ENCODE measurements at regions not wholly inside any gene's neighbourhood (a gene's known extent, or its start where the extent isn't known, plus 50 kb on each side); places are given as distances from the start of the nearest gene placed in this dataset.

- Histone ChIP-seq H3K9me3 (peaks cover 18% of the 10 kb centered on the region; the same call in 1 of the 2 replicates), H3K27ac (ENCODE audit: low read depth in 2 of 2, low read length in 1 of 2) (no peak overlapping the region), H3K4me3 (ENCODE audit: low read depth in 2 of 2, low read length in 1 of 2) (no peak overlapping the region), H3K4me2 (no peak overlapping the region), H3F3A (replicated peaks; ENCODE audit: insufficient read depth) (no peaks in the 10 kb centered on the region), H3K9me2 (no peaks in the 10 kb centered on the region), H4K20me1 (ENCODE audit: insufficient read depth) (no peaks in the 10 kb centered on the region), H2AFZ (ENCODE audit: low read depth) (no peak overlapping the region), H3K36me3 (replicated peaks in 1 of 2; ENCODE audit: control insufficient read depth in 1 of 2, insufficient read depth in 2 of 2, low read length in 1 of 2) (no peaks in the 10 kb centered on the region), H3K27me3 (ENCODE audit: insufficient read depth) (no peaks in the 10 kb centered on the region), H3K79me2 (ENCODE audit: insufficient read depth) (no peaks in the 10 kb centered on the region), H3K9ac (no peak overlapping the region), H3K4me1 (ENCODE audit: control insufficient read depth in 1 of 2, insufficient read depth in 2 of 2, low read depth in 1 of 2, low read length in 1 of 2) (no peaks in the 10 kb centered on the region)
- no peak for TF ChIP-seq MEF2A (IDR thresholded peaks at IDR 0.05; ENCODE audit: borderline replicate concordance, low read depth)
- no peak for TF ChIP-seq RFX5 (IDR thresholded peaks at IDR 0.05; ENCODE audit: low read length)
- TF ChIP-seq MXI1 (IDR thresholded peaks at IDR 0.05; ENCODE audit: low read depth, low read length) = no peak
- TF ChIP-seq FOSL2 (IDR thresholded peaks at IDR 0.05; ENCODE audit: borderline replicate concordance, low read depth) = no peak
- TF ChIP-seq FOXJ3 (CRISPR knock-in tag; IDR thresholded peaks at IDR 0.05) = no peak
- TF ChIP-seq FOXM1 (IDR thresholded peaks at IDR 0.05; ENCODE audit: low read depth) = no peak
- 2% methylated on average over 1 of the region's 1 CpG for WGBS (ENCODE audit: low lambda C conversion rate)
- no peak for DNase-seq
- CTCF ChIA-PET = interaction anchor here (0.7 kb wide), 1 partner anchor 31 kb away, joined by 3 read pairs; no protein-coding TSS in a partner anchor
- POLR2A ChIA-PET = no interaction called here
These were observed 67.8 kb upstream of the ODC1 start for GRCh38 chr2:10515887-10516286.

GRCh38 chr2:10514743-10515142, 66.6 kb upstream of the ODC1 start:
- no peaks in the 10 kb centered on the region for H3K4me1 ChIP-seq (ENCODE audit: control insufficient read depth in 1 of 2, insufficient read depth in 2 of 2, low read depth in 1 of 2, low read length in 1 of 2)
- H3K27me3 ChIP-seq (ENCODE audit: insufficient read depth) = no peaks in the 10 kb centered on the region
- H2AFZ ChIP-seq (ENCODE audit: low read depth) = no peak overlapping the region
- DNase-seq = peak; percentile 3
- no peaks in the 10 kb centered on the region for H3K79me2 ChIP-seq (ENCODE audit: insufficient read depth)
- peak overlapping the region in 1 of 2 experiments; percentile 31; a peak in 2 of 4 replicates for H3K27ac ChIP-seq (ENCODE audit: low read depth in 2 of 2, low read length in 1 of 2)
- no peaks in the 10 kb centered on the region for H4K20me1 ChIP-seq (ENCODE audit: insufficient read depth)
- H3K9ac ChIP-seq = no peak overlapping the region
- POLR2A ChIA-PET = no interaction called here
- no peak overlapping the region for H3K4me3 ChIP-seq (ENCODE audit: low read depth in 2 of 2, low read length in 1 of 2)
- TF ChIP-seq ZBTB33 (IDR thresholded peaks at IDR 0.05; ENCODE audit: borderline replicate concordance, low read depth) = no peak
- TF ChIP-seq FOSL2 (IDR thresholded peaks at IDR 0.05; ENCODE audit: borderline replicate concordance, low read depth) = peak; percentile 89
- TF ChIP-seq RXRA (IDR thresholded peaks at IDR 0.05; ENCODE audit: borderline replicate concordance, low read depth) = no peak
- TF ChIP-seq ELF1 (IDR thresholded peaks at IDR 0.05) = no peak
- peak; percentile 63; the same call in 1 of the 2 replicates for TF ChIP-seq TCF12 (IDR thresholded peaks at IDR 0.05)
- no peak for TF ChIP-seq YY1 (IDR thresholded peaks at IDR 0.05; ENCODE audit: low read depth)
- H3K9me3 ChIP-seq = peaks cover 18% of the 10 kb centered on the region; the same call in 1 of the 2 replicates
- H3K36me3 ChIP-seq (replicated peaks in 1 of 2; ENCODE audit: control insufficient read depth in 1 of 2, insufficient read depth in 2 of 2, low read length in 1 of 2) = no peaks in the 10 kb centered on the region
- 57% methylated on average over 10 of the region's 10 CpGs for WGBS (ENCODE audit: low lambda C conversion rate)
- no peaks in the 10 kb centered on the region for H3K9me2 ChIP-seq
- H3K4me2 ChIP-seq = no peak overlapping the region
- CTCF ChIA-PET = no interaction called here
- H3F3A ChIP-seq (replicated peaks; ENCODE audit: insufficient read depth) = no peaks in the 10 kb centered on the region

GRCh38 chr2:10514273-10514672, 66.1 kb upstream of the ODC1 start:
- Histone ChIP-seq H3K9me2 (no peaks in the 10 kb centered on the region), H2AFZ (ENCODE audit: low read depth) (no peak overlapping the region), H3K79me2 (ENCODE audit: insufficient read depth) (no peaks in the 10 kb centered on the region), H3F3A (replicated peaks; ENCODE audit: insufficient read depth) (no peaks in the 10 kb centered on the region), H3K4me2 (no peak overlapping the region), H3K27ac (ENCODE audit: low read depth in 2 of 2, low read length in 1 of 2) (peak overlapping the region in 1 of 2 experiments; percentile 29; a peak in 2 of 4 replicates), H3K4me3 (ENCODE audit: low read depth in 2 of 2, low read length in 1 of 2) (no peak overlapping the region), H3K9ac (no peak overlapping the region), H3K9me3 (peaks cover 18% of the 10 kb centered on the region; the same call in 1 of the 2 replicates), H4K20me1 (ENCODE audit: insufficient read depth) (no peaks in the 10 kb centered on the region), H3K4me1 (ENCODE audit: control insufficient read depth in 1 of 2, insufficient read depth in 2 of 2, low read depth in 1 of 2, low read length in 1 of 2) (no peaks in the 10 kb centered on the region), H3K27me3 (ENCODE audit: insufficient read depth) (no peaks in the 10 kb centered on the region), H3K36me3 (replicated peaks in 1 of 2; ENCODE audit: control insufficient read depth in 1 of 2, insufficient read depth in 2 of 2, low read length in 1 of 2) (no peaks in the 10 kb centered on the region)
- 66% methylated on average over 4 of the region's 4 CpGs for WGBS (ENCODE audit: low lambda C conversion rate)
- ChIA-PET CTCF (no interaction called here), POLR2A (no interaction called here)
- TF ChIP-seq MEF2A (IDR thresholded peaks at IDR 0.05; ENCODE audit: borderline replicate concordance, low read depth) (no peak), IRF3 (IDR thresholded peaks at IDR 0.05; ENCODE audit: low read depth, low read length) (no peak), FOXJ3 (CRISPR knock-in tag; IDR thresholded peaks at IDR 0.05) (no peak), TCF12 (IDR thresholded peaks at IDR 0.05) (no peak)
- DNase-seq = no peak

Measured in SK-N-SH (cell line).